ENCODE measurements at regions not wholly inside any gene's neighbourhood (a gene's known extent, or its start where the extent isn't known, plus 50 kb on each side); places are given as distances from the start of the nearest gene placed in this dataset.

GRCh38 chr2:199535445-199536177 lies 77.9 kb upstream of the SATB2 start:
- TF ChIP-seq CTCF (IDR thresholded peaks at IDR 0.05) = no peak
- no peak for TF ChIP-seq POLR2A (IDR thresholded peaks at IDR 0.05)
- TF ChIP-seq POLR2AphosphoS5 (IDR thresholded peaks at IDR 0.05; ENCODE audit: insufficient read depth in 1 of 2, low read depth in 1 of 2) = no peak

Measured in vagina (tissue), 2 donors.